ENCODE measurements at regions not wholly inside any gene's neighbourhood (a gene's known extent, or its start where the extent isn't known, plus 50 kb on each side); places are given as distances from the start of the nearest gene placed in this dataset.
"Not testable (repeated sequence)": the region's sequence is repeated elsewhere in the genome, so short reads cannot be mapped to it uniquely, and the experiment has no call there.

GRCh38 chr2:58764338-58765104 lies 523.4 kb upstream of the FANCL start:
- DNase-seq (ENCODE audit: low spot score in 2 of 2) = no peak
- no peak overlapping the region for H3K4me3 ChIP-seq
- H3K36me3 ChIP-seq = no peaks in the 10 kb centered on the region
- H3K9me3 ChIP-seq = no peaks in the 10 kb centered on the region
- H3K27me3 ChIP-seq = no peaks in the 10 kb centered on the region
- no peak overlapping the region for H3K27ac ChIP-seq
- H3K4me1 ChIP-seq = no peaks in the 10 kb centered on the region
- no peak for TF ChIP-seq POLR2AphosphoS5 (IDR thresholded peaks at IDR 0.05)
- TF ChIP-seq POLR2A (IDR thresholded peaks at IDR 0.05) = no peak
- TF ChIP-seq, protein P1, sequence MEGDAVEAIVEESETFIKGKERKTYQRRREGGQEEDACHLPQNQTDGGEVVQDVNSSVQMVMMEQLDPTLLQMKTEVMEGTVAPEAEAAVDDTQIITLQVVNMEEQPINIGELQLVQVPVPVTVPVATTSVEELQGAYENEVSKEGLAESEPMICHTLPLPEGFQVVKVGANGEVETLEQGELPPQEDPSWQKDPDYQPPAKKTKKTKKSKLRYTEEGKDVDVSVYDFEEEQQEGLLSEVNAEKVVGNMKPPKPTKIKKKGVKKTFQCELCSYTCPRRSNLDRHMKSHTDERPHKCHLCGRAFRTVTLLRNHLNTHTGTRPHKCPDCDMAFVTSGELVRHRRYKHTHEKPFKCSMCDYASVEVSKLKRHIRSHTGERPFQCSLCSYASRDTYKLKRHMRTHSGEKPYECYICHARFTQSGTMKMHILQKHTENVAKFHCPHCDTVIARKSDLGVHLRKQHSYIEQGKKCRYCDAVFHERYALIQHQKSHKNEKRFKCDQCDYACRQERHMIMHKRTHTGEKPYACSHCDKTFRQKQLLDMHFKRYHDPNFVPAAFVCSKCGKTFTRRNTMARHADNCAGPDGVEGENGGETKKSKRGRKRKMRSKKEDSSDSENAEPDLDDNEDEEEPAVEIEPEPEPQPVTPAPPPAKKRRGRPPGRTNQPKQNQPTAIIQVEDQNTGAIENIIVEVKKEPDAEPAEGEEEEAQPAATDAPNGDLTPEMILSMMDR (IDR thresholded peaks at IDR 0.05) = no peak
- intact Hi-C loops (cut with DNase I; ENCODE audit: low total_unique reads) = no loop called here

DNA sequence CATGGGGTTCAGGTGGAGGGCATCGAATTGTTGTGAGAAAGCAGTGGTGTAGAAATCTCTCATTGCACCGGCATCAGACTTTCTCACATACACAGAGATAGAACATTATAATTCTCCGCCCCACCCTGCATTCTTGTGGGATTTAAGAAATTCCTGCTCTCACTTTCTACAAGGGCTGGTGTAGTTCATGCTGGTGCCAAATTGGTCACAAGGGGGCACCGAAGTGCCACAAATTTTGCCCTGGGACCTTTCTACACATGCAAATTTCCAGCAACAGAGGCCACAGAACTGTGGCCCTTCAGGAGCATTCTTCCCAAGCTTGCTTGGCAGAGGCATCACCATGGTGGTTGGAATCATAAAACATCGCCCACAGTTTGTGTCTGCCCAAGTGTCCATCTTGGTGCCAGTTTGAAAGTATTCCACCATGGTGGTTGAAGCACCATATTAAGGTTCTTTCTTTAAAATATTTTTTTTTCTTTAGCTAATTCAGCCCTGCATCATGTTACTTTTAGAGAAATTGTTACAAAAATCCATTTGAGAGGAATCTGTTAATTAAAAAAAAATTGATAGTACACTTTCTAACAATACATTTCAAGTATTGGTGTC lies 521.2 kb upstream of the FANCL start:
- Histone ChIP-seq H3K27ac (no peak overlapping the region), H3K36me3 (no peaks in the 10 kb centered on the region), H3K27me3 (no peaks in the 10 kb centered on the region), H3K4me3 (no peak overlapping the region), H3K4me1 (no peaks in the 10 kb centered on the region), H3K9me3 (no peaks in the 10 kb centered on the region)
- TF ChIP-seq, protein P1 (IDR thresholded peaks at IDR 0.05) = peak in 2 of 3 donors; percentile 34 to 36
- TF ChIP-seq POLR2AphosphoS5 (IDR thresholded peaks at IDR 0.05) = no peak
- no peak for TF ChIP-seq POLR2A (IDR thresholded peaks at IDR 0.05)
- intact Hi-C loops (cut with DNase I; ENCODE audit: low total_unique reads) = no loop called here
- peak in 1 of 2 donors; percentile 40 for DNase-seq (ENCODE audit: low spot score in 2 of 2)

- Histone ChIP-seq H3K4me3 (no peak overlapping the region), H3K27me3 (no peaks in the 10 kb centered on the region), H3K27ac (no peak overlapping the region), H3K9me3 (no peaks in the 10 kb centered on the region), H3K4me1 (no peaks in the 10 kb centered on the region), H3K36me3 (no peaks in the 10 kb centered on the region)
- intact Hi-C loops (cut with DNase I; ENCODE audit: low total_unique reads) = no loop called here
- no peak for DNase-seq (ENCODE audit: low spot score in 2 of 2)
- TF ChIP-seq, protein P1 (IDR thresholded peaks at IDR 0.05) = no peak
- TF ChIP-seq POLR2AphosphoS5 (IDR thresholded peaks at IDR 0.05) (no peak), POLR2A (IDR thresholded peaks at IDR 0.05) (no peak)
These were observed 516.8 kb upstream of the FANCL start for GRCh38 chr2:58757971-58758370.

DNA sequence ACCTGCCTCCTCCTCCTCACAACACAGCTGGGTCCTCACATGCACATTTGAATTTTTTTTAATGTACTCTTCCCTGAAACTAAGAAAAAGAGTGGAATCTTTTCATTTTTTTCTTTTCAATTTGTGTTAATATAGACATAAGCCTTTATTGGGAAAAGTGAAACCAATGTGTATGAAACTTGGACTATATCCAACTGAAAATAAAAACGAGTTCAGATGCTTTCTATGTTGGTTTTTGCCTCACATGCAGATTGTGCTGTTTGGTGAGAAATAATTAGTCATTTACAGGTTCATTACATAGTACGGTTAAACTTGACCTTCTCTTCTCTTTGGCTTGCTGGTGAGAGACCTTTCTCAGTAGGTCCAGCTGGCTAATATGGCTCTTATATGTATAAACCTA lies 515.2 kb upstream of the FANCL start:
- intact Hi-C loops (cut with DNase I; ENCODE audit: low total_unique reads) = no loop called here
- no peak for DNase-seq (ENCODE audit: low spot score in 2 of 2)
- Histone ChIP-seq H3K4me1 (no peaks in the 10 kb centered on the region), H3K4me3 (no peak overlapping the region), H3K27me3 (no peaks in the 10 kb centered on the region), H3K9me3 (no peaks in the 10 kb centered on the region), H3K36me3 (no peaks in the 10 kb centered on the region), H3K27ac (no peak overlapping the region)
- no peak for TF ChIP-seq POLR2AphosphoS5 (IDR thresholded peaks at IDR 0.05)
- TF ChIP-seq, protein P1 (IDR thresholded peaks at IDR 0.05) = no peak
- no peak for TF ChIP-seq POLR2A (IDR thresholded peaks at IDR 0.05)

GRCh38 chr2:58752507-58752906 lies 511.4 kb upstream of the FANCL start:
- DNase-seq (ENCODE audit: low spot score in 2 of 2); H3K27ac ChIP-seq; H3K4me1 ChIP-seq; H3K36me3 ChIP-seq; H3K4me3 ChIP-seq; intact Hi-C loops (cut with DNase I; ENCODE audit: low total_unique reads); H3K9me3 ChIP-seq; H3K27me3 ChIP-seq: not testable (repeated sequence)

DNA sequence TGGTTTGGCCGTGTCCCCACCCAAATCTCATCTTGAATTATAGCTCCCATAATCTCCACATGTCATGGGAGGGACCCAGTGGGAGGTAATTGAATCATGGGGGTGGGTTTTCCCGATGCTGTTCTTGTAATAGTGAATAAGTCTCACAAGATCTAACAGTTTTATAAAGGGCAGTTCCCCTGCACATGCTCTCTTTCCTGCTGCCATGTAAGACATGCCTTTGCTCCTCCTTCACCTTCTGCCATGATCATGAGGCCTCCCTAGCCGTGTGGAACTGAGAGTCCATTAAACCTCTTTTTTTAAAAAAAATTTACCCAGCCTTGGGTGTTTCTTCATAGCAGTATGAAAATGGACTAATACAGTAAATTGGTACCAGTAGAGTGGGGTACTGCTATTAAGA lies 510.6 kb upstream of the FANCL start:
- H3K4me1 ChIP-seq; DNase-seq (ENCODE audit: low spot score in 2 of 2); H3K9me3 ChIP-seq; H3K4me3 ChIP-seq; H3K27ac ChIP-seq; H3K27me3 ChIP-seq; intact Hi-C loops (cut with DNase I; ENCODE audit: low total_unique reads); H3K36me3 ChIP-seq: not testable (repeated sequence)
